Epidermal melanocyte (primary cell): ENCODE measurements at regions not wholly inside any gene's neighbourhood (a gene's known extent, or its start where the extent isn't known, plus 50 kb on each side); places are given as distances from the start of the nearest gene placed in this dataset.

Experiments
- DNase-seq: peaks from one replicate; pipeline ENCODE4 v3.0.0; 2011; ENCODE audit warnings: low spot score; ENCODE audit not compliant: insufficient read length

- no peak for DNase-seq
Measured at GRCh38 chr1:208834381-208835096, 590.4 kb upstream of the PLXNA2 start.

- DNase-seq: no peak
Measured at GRCh38 chr1:208835097-208835463, 590.9 kb upstream of the PLXNA2 start.

GRCh38 chr1:208835781-208836180 lies 591.6 kb upstream of the PLXNA2 start:
- no peak for DNase-seq

GRCh38 chr1:208837242-208837641 lies 593.1 kb upstream of the PLXNA2 start:
- DNase-seq: no peak

GRCh38 chr1:208841436-208841835 lies 597.3 kb upstream of the PLXNA2 start:
- no peak for DNase-seq

GRCh38 chr1:208842451-208842850 lies 598.3 kb upstream of the PLXNA2 start:
- DNase-seq: no peak

GRCh38 chr1:208844158-208844557 lies 600.0 kb upstream of the PLXNA2 start:
- DNase-seq: no peak

GRCh38 chr1:208848854-208849253 lies 604.7 kb upstream of the PLXNA2 start:
- no peak for DNase-seq

- DNase-seq: no peak
Measured at GRCh38 chr1:208850442-208850841, 606.3 kb upstream of the PLXNA2 start.

- no peak for DNase-seq
Measured at GRCh38 chr1:208851366-208851765, 607.2 kb upstream of the PLXNA2 start.

- no peak for DNase-seq
Measured at GRCh38 chr1:208852911-208853310, 608.7 kb upstream of the PLXNA2 start.

- no peak for DNase-seq
Measured at GRCh38 chr1:208855403-208855802, 611.2 kb upstream of the PLXNA2 start.

- no peak for DNase-seq
Measured at GRCh38 chr1:208857465-208857864, 613.3 kb upstream of the PLXNA2 start.

GRCh38 chr1:208858738-208859137 lies 614.6 kb upstream of the PLXNA2 start:
- DNase-seq: no peak

- no peak for DNase-seq
Measured at GRCh38 chr1:208864366-208864965, 620.3 kb upstream of the PLXNA2 start.

GRCh38 chr1:208866386-208866955 lies 622.3 kb upstream of the PLXNA2 start:
- DNase-seq: no peak

- no peak for DNase-seq
Measured at GRCh38 chr1:208868554-208868953, 624.4 kb upstream of the PLXNA2 start.

GRCh38 chr1:208874915-208875314 lies 630.7 kb upstream of the PLXNA2 start:
- DNase-seq: no peak

GRCh38 chr1:208879022-208879421 lies 634.8 kb upstream of the PLXNA2 start:
- DNase-seq: no peak

- DNase-seq: no peak
Measured at GRCh38 chr1:208880433-208881100, 636.4 kb upstream of the PLXNA2 start.

- DNase-seq: peak; percentile 42
Measured at GRCh38 chr1:208885060-208885459, 640.9 kb upstream of the PLXNA2 start.

- DNase-seq: no peak
Measured at GRCh38 chr1:208885650-208886049, 641.5 kb upstream of the PLXNA2 start.
